Left ventricle myocardium inferior (tissue), 1 donor: ENCODE measurements at regions not wholly inside any gene's neighbourhood (a gene's known extent, or its start where the extent isn't known, plus 50 kb on each side); places are given as distances from the start of the nearest gene placed in this dataset.

ENCODE experiments used
- DNase-seq: peaks from one replicate; pipeline ENCODE4 v3.0.0-alpha.2; 2020
- H3K27ac ChIP-seq: fragments of 200-600 bp; replicated peaks from 2 replicates; pipeline ENCODE4 v1.8.0; 2021
- H3K27me3 ChIP-seq: fragments of 200-600 bp; 2 replicates; pipeline ENCODE4 v1.8.0; 2021; ENCODE audit warnings: low read depth
- H3K36me3 ChIP-seq: fragments of 200-600 bp; 2 replicates; pipeline ENCODE4 v1.8.0; 2021
- H3K4me1 ChIP-seq: fragments of 200-600 bp; 2 replicates; pipeline ENCODE4 v1.8.0; 2021
- H3K4me3 ChIP-seq: fragments of 200-600 bp; 2 replicates; pipeline ENCODE4 v1.8.0; 2021; ENCODE audit warnings: mild to moderate bottlenecking, moderate library complexity
- H3K9me3 ChIP-seq: fragments of 200-600 bp; replicated peaks from 2 replicates; pipeline ENCODE4 v1.8.0; 2021
- intact Hi-C: fragments of 100-400 bp; cut with micrococcal nuclease; formaldehyde crosslinking; loops from one replicate; pipeline ENCODE4 v1.11.0; 2022
- TF ChIP-seq, protein P1 (sequence below): fragments of 200-600 bp; IDR thresholded peaks from 2 replicates; pipeline ENCODE4 v1.8.0; 2021; ENCODE audit warnings: antibody characterized with exemption, mild to moderate bottlenecking, borderline replicate concordance
- donor health status: DM: no; HTN: yes; CAD: no; lungs with severe emphysema.

DNA sequence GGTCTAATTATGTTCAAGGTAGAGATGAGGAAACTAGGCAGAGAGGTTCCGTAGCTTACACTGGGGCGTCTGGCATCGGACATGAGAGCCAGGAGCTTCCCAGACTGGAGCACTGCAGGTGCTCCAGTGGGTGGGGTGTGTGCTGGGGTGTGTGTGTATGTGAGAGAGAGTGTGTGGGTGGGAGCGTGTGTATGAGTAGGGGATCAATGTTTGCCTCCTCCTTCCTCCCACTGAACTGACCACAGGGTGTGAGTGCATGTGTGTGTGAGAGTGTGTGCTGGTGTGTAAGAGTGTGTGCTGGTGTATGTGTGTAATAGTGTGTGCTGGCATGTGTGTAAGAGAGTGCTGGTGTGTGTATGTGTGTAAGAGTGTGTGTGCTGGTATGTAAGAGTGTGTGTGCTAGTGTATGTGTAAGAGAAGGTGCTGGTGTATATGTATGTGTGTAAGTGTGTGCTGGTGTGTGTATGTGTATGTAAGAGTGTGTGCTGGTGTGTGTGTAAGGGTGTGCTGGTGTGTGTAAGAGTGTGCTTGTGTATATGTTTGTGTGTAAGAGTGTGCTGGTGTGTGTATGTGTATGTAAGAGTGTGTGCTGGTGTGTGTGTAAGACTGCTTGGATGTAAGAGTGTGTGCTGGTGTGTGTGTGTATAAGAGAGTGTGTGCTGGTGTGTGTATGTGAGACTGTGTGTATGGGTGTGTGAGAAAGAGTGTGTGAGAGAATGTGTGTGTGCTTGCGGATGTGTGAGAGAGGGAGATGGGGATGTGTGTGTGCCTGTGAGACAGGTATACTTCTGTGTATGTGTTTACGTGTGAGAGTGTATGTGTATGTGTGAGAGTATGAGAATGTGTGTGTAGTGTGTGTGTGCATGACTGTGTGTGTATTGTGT lies 139.9 kb downstream of the MRM1 start:
- DNase-seq = no peak
- TF ChIP-seq, protein P1, sequence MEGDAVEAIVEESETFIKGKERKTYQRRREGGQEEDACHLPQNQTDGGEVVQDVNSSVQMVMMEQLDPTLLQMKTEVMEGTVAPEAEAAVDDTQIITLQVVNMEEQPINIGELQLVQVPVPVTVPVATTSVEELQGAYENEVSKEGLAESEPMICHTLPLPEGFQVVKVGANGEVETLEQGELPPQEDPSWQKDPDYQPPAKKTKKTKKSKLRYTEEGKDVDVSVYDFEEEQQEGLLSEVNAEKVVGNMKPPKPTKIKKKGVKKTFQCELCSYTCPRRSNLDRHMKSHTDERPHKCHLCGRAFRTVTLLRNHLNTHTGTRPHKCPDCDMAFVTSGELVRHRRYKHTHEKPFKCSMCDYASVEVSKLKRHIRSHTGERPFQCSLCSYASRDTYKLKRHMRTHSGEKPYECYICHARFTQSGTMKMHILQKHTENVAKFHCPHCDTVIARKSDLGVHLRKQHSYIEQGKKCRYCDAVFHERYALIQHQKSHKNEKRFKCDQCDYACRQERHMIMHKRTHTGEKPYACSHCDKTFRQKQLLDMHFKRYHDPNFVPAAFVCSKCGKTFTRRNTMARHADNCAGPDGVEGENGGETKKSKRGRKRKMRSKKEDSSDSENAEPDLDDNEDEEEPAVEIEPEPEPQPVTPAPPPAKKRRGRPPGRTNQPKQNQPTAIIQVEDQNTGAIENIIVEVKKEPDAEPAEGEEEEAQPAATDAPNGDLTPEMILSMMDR = no peak

DNA sequence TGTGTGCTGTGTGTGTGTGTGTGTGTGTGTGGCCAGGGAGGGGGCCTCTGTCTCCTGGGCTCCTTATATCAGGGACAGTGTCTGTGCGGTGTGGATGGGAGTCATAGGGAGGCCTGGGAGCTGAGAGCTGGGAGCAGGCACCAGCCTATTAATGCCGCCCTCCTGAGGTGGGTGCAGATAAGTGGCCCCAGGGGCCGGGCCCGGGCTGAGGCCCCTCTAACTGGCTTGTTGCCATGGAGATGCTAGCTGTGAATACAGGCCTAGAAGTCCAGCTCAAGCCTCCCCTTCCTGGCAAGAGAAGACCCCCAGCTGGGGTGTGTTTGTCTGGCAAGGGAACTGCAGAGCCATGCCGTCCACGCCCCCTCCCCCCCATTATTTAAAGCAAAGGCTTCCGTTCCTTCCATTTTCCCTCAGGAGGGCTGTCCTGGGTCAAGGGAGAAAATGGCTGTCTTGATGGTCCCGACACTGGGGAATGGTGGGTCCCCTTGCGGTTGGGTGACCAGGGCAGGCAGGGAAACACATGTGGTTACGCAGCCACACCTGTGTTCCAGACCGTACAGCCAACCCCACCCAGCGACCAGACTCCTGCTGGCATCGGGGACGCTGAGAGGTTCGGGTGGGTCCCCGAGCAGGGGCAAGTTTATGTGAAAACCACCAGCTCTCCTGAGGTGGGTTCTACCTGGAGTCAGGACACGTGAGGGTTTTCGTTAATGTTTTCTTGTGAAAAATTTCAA lies 141.1 kb downstream of the MRM1 start:
- intact Hi-C loops = no loop called here

More for the DNA sequence above, 139.9 kb downstream of the MRM1 start:
- H3K9me3 ChIP-seq = peaks cover 10% of the 10 kb centered on the region
- H3K4me3 ChIP-seq = no peak overlapping the region
- peaks cover 70% of the 10 kb centered on the region for H3K27me3 ChIP-seq
- no peaks in the 10 kb centered on the region for H3K4me1 ChIP-seq
- intact Hi-C loops = no loop called here
- no peak overlapping the region for H3K27ac ChIP-seq
- H3K36me3 ChIP-seq = no peaks in the 10 kb centered on the region

DNA sequence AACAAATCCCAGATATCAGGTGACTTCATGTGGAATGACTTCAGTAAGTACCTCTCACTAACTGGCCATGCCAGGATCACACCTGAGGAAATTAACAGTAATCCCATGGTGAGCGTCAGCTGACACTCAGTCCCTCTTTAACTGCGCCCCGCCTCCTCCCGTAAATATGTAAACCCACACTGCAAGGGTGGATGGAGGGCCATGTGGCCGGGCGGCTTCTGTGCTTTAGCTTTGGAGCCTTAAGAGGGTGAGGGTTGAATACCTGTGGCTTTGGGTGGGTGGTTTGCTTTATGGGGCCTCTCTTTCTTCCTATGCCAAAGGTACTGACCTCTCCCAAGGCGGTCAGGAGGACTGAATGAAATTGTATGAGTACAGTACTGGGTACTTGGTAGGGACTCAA lies 141.7 kb downstream of the MRM1 start:
- no peaks in the 10 kb centered on the region for H3K4me1 ChIP-seq
- H3K27me3 ChIP-seq = peaks cover 53% of the 10 kb centered on the region
- TF ChIP-seq, protein P1 = no peak
- no peak for DNase-seq
- peaks cover 10% of the 10 kb centered on the region for H3K9me3 ChIP-seq
- H3K4me3 ChIP-seq = no peak overlapping the region
- no peak overlapping the region for H3K27ac ChIP-seq
- H3K36me3 ChIP-seq = no peaks in the 10 kb centered on the region
- intact Hi-C loops = no loop called here

More for the DNA sequence above, 141.1 kb downstream of the MRM1 start:
- H3K4me1 ChIP-seq = no peaks in the 10 kb centered on the region
- H3K27ac ChIP-seq = no peak overlapping the region
- no peak for DNase-seq
- peaks cover 59% of the 10 kb centered on the region for H3K27me3 ChIP-seq
- no peak overlapping the region for H3K4me3 ChIP-seq
- H3K9me3 ChIP-seq = peaks cover 10% of the 10 kb centered on the region
- TF ChIP-seq, protein P1 = no peak
- H3K36me3 ChIP-seq = no peaks in the 10 kb centered on the region

DNA sequence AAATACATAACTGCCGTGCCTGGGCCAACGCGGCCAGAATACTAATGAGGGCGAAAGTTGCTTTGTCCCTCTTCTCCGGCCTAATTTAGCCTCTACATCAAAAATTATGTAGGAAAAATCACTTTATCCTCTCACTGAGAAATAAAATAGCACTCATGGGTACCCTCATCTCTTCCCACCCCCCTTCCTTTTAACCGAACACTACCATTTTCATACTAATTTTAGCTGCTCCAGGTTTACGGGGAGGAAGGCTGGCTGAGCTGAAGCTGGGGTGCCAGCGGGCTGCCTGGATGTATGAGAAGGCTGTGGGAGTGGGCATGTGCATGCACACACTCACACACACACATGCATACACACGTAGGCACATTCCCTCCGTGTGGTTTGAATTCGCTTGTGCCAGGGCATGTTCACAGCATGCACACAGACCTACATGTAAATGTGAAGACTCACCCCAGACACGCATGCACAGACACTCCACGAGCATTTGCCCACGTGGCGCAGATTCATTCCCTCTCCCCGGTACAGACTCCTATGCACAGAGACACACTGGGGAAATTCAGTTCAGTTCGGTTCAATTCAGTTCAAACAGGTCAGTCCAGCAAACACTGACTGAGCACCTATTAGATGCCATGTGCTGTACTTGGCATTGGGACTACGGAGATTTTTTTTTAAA lies 145.1 kb downstream of the MRM1 start:
- Histone ChIP-seq H3K27ac (no peak overlapping the region), H3K36me3 (no peaks in the 10 kb centered on the region), H3K4me3 (no peak overlapping the region), H3K27me3 (peaks cover 56% of the 10 kb centered on the region), H3K4me1 (no peaks in the 10 kb centered on the region), H3K9me3 (peaks cover 10% of the 10 kb centered on the region)
- no peak for DNase-seq
- TF ChIP-seq, protein P1 = no peak
- intact Hi-C loops = no loop called here

DNA sequence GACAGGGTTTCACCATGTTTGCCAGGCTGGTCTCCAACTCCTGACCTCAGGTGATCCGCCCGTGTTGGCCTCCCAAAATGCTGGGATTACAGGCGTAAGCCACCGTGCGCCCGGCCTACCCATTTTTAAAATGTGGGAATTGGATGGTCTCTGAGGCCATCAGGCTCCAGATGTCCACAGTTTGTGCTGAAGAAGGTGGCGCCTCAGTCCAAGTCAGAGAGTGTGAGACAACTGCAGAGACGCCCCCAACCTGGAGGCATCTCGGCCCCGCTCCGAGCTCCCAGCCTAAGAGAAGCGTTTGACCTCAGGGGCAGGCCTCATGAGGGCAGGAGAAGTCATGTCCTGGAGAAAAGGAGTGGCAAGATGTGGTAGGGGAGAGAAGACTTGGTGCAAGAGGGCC lies 146.5 kb downstream of the MRM1 start:
- DNase-seq = no peak
- H3K36me3 ChIP-seq = no peaks in the 10 kb centered on the region
- TF ChIP-seq, protein P1 = no peak
- H3K9me3 ChIP-seq = peaks cover 10% of the 10 kb centered on the region
- no peak overlapping the region for H3K27ac ChIP-seq
- no peaks in the 10 kb centered on the region for H3K4me1 ChIP-seq
- H3K27me3 ChIP-seq = peaks cover 59% of the 10 kb centered on the region
- intact Hi-C loops = no loop called here
- H3K4me3 ChIP-seq = no peak overlapping the region
